ENCODE measurements at regions not wholly inside any gene's neighbourhood (a gene's known extent, or its start where the extent isn't known, plus 50 kb on each side); places are given as distances from the start of the nearest gene placed in this dataset.

GRCh38 chr4:17328141-17328815 is 183.6 kb downstream of the QDPR start:
- Histone ChIP-seq H3K79me2 (ENCODE audit: control insufficient read depth, low read length) (no peaks in the 10 kb centered on the region), H3F3A (ENCODE audit: control insufficient read depth, insufficient read depth) (no peaks in the 10 kb centered on the region), H3K4me1 (ENCODE audit: control insufficient read depth, low read length) (peaks cover 19% of the 10 kb centered on the region), H3K27me3 (ENCODE audit: control insufficient read depth, low read length) (0 out of 2 replicates have a peak, but pooled peaks cover 4% of the 10 kb centered on the region), H3K9me2 (replicated peaks; ENCODE audit: control insufficient read depth, low read length) (no peaks in the 10 kb centered on the region), H4K20me1 (ENCODE audit: control insufficient read depth, insufficient read depth, low read depth, low read length) (no peaks in the 10 kb centered on the region), H3K36me3 (ENCODE audit: control insufficient read depth, low read length) (no peaks in the 10 kb centered on the region), H3K9me3 (ENCODE audit: control insufficient read depth, insufficient read depth, low read length) (no peaks in the 10 kb centered on the region), H3K4me3 (ENCODE audit: low read length) (no peak overlapping the region), H3K4me2 (ENCODE audit: low read length) (no peak overlapping the region), H3K27ac (ENCODE audit: low read depth, low read length) (no peak overlapping the region)
- TF ChIP-seq EZH2phosphoT487 (IDR thresholded peaks at IDR 0.05; ENCODE audit: borderline replicate concordance, low read length) (no peak), CTCF (IDR thresholded peaks at IDR 0.05; ENCODE audit: low read depth, low read length, poor library complexity, severe bottlenecking) (no peak)

GRCh38 chr4:17327591-17327990 is 184.3 kb downstream of the QDPR start:
- no peak overlapping the region for H3K4me2 ChIP-seq (ENCODE audit: low read length)

GRCh38 chr4:17326756-17327155 is 185.1 kb downstream of the QDPR start:
- Histone ChIP-seq H3K9me2 (replicated peaks; ENCODE audit: control insufficient read depth, low read length) (no peaks in the 10 kb centered on the region), H3K9me3 (ENCODE audit: control insufficient read depth, insufficient read depth, low read length) (no peaks in the 10 kb centered on the region), H3K4me2 (ENCODE audit: low read length) (no peak overlapping the region), H3F3A (ENCODE audit: control insufficient read depth, insufficient read depth) (no peaks in the 10 kb centered on the region), H3K4me3 (ENCODE audit: low read length) (no peak overlapping the region), H3K27ac (ENCODE audit: low read depth, low read length) (no peak overlapping the region), H3K27me3 (ENCODE audit: control insufficient read depth, low read length) (0 out of 2 replicates have a peak, but pooled peaks cover 4% of the 10 kb centered on the region), H3K36me3 (ENCODE audit: control insufficient read depth, low read length) (no peaks in the 10 kb centered on the region), H3K79me2 (ENCODE audit: control insufficient read depth, low read length) (no peaks in the 10 kb centered on the region), H4K20me1 (ENCODE audit: control insufficient read depth, insufficient read depth, low read depth, low read length) (no peaks in the 10 kb centered on the region), H3K4me1 (ENCODE audit: control insufficient read depth, low read length) (peaks cover 19% of the 10 kb centered on the region)
- no peak for TF ChIP-seq EZH2phosphoT487 (IDR thresholded peaks at IDR 0.05; ENCODE audit: borderline replicate concordance, low read length)
- TF ChIP-seq CTCF (IDR thresholded peaks at IDR 0.05; ENCODE audit: low read depth, low read length, poor library complexity, severe bottlenecking), result no peak

More at GRCh38 chr4:17327591-17327990, 184.3 kb downstream of the QDPR start:
- H4K20me1 ChIP-seq (ENCODE audit: control insufficient read depth, insufficient read depth, low read depth, low read length), result no peaks in the 10 kb centered on the region
- no peaks in the 10 kb centered on the region for H3K9me3 ChIP-seq (ENCODE audit: control insufficient read depth, insufficient read depth, low read length)
- no peak overlapping the region for H3K27ac ChIP-seq (ENCODE audit: low read depth, low read length)
- 0 out of 2 replicates have a peak, but pooled peaks cover 4% of the 10 kb centered on the region for H3K27me3 ChIP-seq (ENCODE audit: control insufficient read depth, low read length)
- H3K4me3 ChIP-seq (ENCODE audit: low read length), result no peak overlapping the region
- no peaks in the 10 kb centered on the region for H3K9me2 ChIP-seq (replicated peaks; ENCODE audit: control insufficient read depth, low read length)
- H3F3A ChIP-seq (ENCODE audit: control insufficient read depth, insufficient read depth), result no peaks in the 10 kb centered on the region
- H3K4me1 ChIP-seq (ENCODE audit: control insufficient read depth, low read length), result peaks cover 19% of the 10 kb centered on the region
- TF ChIP-seq EZH2phosphoT487 (IDR thresholded peaks at IDR 0.05; ENCODE audit: borderline replicate concordance, low read length) (no peak), CTCF (IDR thresholded peaks at IDR 0.05; ENCODE audit: low read depth, low read length, poor library complexity, severe bottlenecking) (no peak)
- H3K79me2 ChIP-seq (ENCODE audit: control insufficient read depth, low read length), result no peaks in the 10 kb centered on the region
- H3K36me3 ChIP-seq (ENCODE audit: control insufficient read depth, low read length), result no peaks in the 10 kb centered on the region

Data from DOHH2 (cell line).